Natural killer cell treated with Interleukin-12 subunit alpha and Interleukin-12 subunit beta and Interleukin-15 and Interleukin-18, amount 100 ng/mL, for 72 hours (primary cell): ENCODE measurements at regions not wholly inside any gene's neighbourhood (a gene's known extent, or its start where the extent isn't known, plus 50 kb on each side); places are given as distances from the start of the nearest gene placed in this dataset.

Experiments used
- ATAC-seq, 2 donors: fragments of 150-1000 bp; cut with Tn5 transposase in 1 of 2; sonication (Bioruptor Pico), chemical (Tn5 transposase) in 1 of 2; 2 replicates each; pipeline ENCODE4 v1.10.0; 2021
- DNase-seq: peaks from one replicate; pipeline ENCODE4 v3.0.0; 2022; ENCODE audit warnings: low spot score
- H3K27ac Mint-ChIP-seq, 2 donors: 1 replicate in 1 of 2; 2 replicates in 1 of 2; pipeline ENCODE4 v1.8.0; 2022; ENCODE audit warnings: mixed read lengths in 2 of 2, mild to moderate bottlenecking in 1 of 2, moderate library complexity in 1 of 2
- H3K27me3 Mint-ChIP-seq, 2 donors: 1 replicate in 1 of 2; 2 replicates in 1 of 2; pipeline ENCODE4 v1.8.0; 2022; ENCODE audit warnings: mixed read lengths in 2 of 2
- H3K36me3 Mint-ChIP-seq: one replicate; pipeline ENCODE4 v1.8.0; 2022; ENCODE audit warnings: mixed read lengths
- H3K4me1 Mint-ChIP-seq, 2 donors: 1 replicate in 1 of 2; 2 replicates in 1 of 2; pipeline ENCODE4 v1.8.0; 2022; ENCODE audit warnings: low read depth in 2 of 2, mixed read lengths in 2 of 2, mild to moderate bottlenecking in 1 of 2
- H3K4me3 Mint-ChIP-seq: one replicate; pipeline ENCODE4 v1.8.0; 2022; ENCODE audit warnings: mixed read lengths
- H3K9me3 Mint-ChIP-seq: 2 replicates; pipeline ENCODE4 v1.8.0; 2022; ENCODE audit warnings: mixed read lengths

DNA sequence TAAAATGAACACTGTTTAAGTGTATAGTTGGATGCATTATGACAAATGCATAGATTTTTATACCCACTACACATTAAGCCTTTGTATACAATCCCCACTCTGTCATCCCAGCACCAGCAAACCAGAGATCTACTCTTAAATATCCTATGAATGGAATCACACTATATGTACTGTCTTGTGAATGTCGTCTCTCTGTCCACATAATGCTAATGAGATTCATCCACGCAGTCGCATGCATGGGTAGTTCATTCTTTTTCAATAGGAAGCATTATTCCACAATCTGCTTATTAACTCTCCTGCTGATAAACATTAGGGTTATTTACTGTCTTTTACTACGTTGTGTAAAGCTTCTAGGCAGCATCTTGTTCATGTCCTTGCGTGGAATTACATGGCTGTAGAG lies 892.3 kb downstream of the LTN1 start:
- DNase-seq, result no peak
- Mint-ChIP-seq H3K4me3 (no peak overlapping the region), H3K27ac (no peak overlapping the region), H3K9me3 (no peaks in the 10 kb centered on the region), H3K36me3 (no peaks in the 10 kb centered on the region), H3K27me3 (no peaks in the 10 kb centered on the region), H3K4me1 (no peaks in the 10 kb centered on the region)
- no peak for ATAC-seq

DNA sequence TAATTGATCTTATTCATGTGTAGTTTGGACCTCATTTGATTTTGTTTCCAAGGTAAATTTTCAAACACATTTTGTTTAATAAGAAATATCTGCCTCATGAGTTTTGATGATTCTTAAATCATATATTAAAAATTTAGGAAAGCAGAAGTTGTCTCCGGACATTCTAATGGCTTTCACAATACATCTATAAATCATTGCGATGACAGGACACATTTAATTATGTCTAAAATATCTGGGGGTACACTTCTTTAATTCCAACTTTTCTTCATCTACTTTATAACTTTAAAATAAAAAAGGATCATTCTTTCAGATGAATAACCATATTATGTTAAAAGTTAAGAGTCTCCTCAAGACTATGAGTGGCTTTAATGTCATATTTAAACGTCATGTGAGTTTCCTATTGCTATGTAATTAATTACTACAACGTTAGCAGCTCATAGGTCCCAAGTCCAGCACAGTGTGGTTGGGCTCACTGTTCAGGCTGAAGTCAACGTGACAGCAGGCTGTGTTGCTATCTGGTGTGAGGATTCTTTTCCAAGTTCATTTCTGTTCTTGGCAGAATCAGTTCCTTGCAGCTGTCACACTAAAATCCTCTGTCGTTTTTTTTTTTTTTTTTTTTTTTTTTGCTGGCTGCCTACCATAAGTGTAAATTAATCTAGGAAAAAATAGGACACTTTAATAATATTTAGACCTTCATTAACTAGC lies 893.5 kb downstream of the LTN1 start:
- no peak overlapping the region for H3K27ac Mint-ChIP-seq
- DNase-seq (no peak), ATAC-seq (no peak)
- H3K27me3 Mint-ChIP-seq, result no peaks in the 10 kb centered on the region
- H3K36me3 Mint-ChIP-seq, result no peaks in the 10 kb centered on the region
- H3K9me3 Mint-ChIP-seq, result peaks cover 2% of the 10 kb centered on the region
- H3K4me3 Mint-ChIP-seq, result no peak overlapping the region
- H3K4me1 Mint-ChIP-seq, result no peaks in the 10 kb centered on the region

GRCh38 chr21:28091466-28091865 lies 901.2 kb downstream of the LTN1 start:
- Mint-ChIP-seq H3K36me3 (no peaks in the 10 kb centered on the region), H3K9me3 (peaks cover 9% of the 10 kb centered on the region), H3K27me3 (no peaks in the 10 kb centered on the region), H3K27ac (no peak overlapping the region), H3K4me3 (no peak overlapping the region), H3K4me1 (no peaks in the 10 kb centered on the region)
- no peak for DNase-seq
- no peak for ATAC-seq

- peaks cover 12% of the 10 kb centered on the region for H3K9me3 Mint-ChIP-seq
- H3K4me1 Mint-ChIP-seq, result no peaks in the 10 kb centered on the region
- H3K36me3 Mint-ChIP-seq, result no peaks in the 10 kb centered on the region
- H3K27ac Mint-ChIP-seq, result no peak overlapping the region
- no peak for ATAC-seq
- DNase-seq, result no peak
- H3K27me3 Mint-ChIP-seq, result no peaks in the 10 kb centered on the region
- no peak overlapping the region for H3K4me3 Mint-ChIP-seq
Measured at GRCh38 chr21:28090546-28090945, 902.1 kb downstream of the LTN1 start.

GRCh38 chr21:28089599-28090441 lies 902.9 kb downstream of the LTN1 start:
- H3K4me3 Mint-ChIP-seq, result no peak overlapping the region
- H3K36me3 Mint-ChIP-seq, result no peaks in the 10 kb centered on the region
- no peaks in the 10 kb centered on the region for H3K4me1 Mint-ChIP-seq
- DNase-seq, result no peak
- H3K9me3 Mint-ChIP-seq, result peaks cover 18% of the 10 kb centered on the region
- H3K27ac Mint-ChIP-seq, result no peak overlapping the region
- no peak for ATAC-seq
- H3K27me3 Mint-ChIP-seq, result no peaks in the 10 kb centered on the region

GRCh38 chr21:28086861-28087581 lies 905.7 kb downstream of the LTN1 start:
- no peaks in the 10 kb centered on the region for H3K36me3 Mint-ChIP-seq
- no peak for DNase-seq
- no peak overlapping the region for H3K27ac Mint-ChIP-seq
- H3K4me1 Mint-ChIP-seq, result no peaks in the 10 kb centered on the region
- no peaks in the 10 kb centered on the region for H3K27me3 Mint-ChIP-seq
- H3K4me3 Mint-ChIP-seq, result no peak overlapping the region
- peaks cover 21% of the 10 kb centered on the region for H3K9me3 Mint-ChIP-seq
- ATAC-seq, result no peak

- Mint-ChIP-seq H3K36me3 (no peaks in the 10 kb centered on the region), H3K9me3 (peaks cover 21% of the 10 kb centered on the region), H3K4me1 (no peaks in the 10 kb centered on the region), H3K27ac (no peak overlapping the region), H3K4me3 (no peak overlapping the region), H3K27me3 (no peaks in the 10 kb centered on the region)
- DNase-seq (no peak), ATAC-seq (no peak)
Measured at GRCh38 chr21:28084951-28085350, 907.7 kb downstream of the LTN1 start.

DNA sequence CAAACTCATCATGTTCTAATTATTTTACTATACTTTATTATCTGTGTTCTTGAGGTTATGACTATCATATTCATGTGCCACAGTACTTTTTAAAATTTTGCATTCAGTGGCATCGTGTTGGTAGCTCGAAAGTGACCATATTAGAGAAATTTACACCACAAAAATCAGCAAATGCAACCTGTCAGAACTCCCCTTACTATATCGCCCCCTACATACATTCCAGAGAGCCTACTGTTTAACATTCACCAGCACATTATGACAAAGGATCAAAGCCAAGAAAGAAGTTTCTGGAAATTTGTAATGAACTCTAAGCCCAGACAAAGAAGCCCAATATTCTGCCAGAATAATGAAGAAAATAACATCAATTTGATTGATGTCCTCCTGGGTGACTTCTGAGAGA lies 909.3 kb downstream of the LTN1 start:
- no peak for DNase-seq
- no peaks in the 10 kb centered on the region for H3K4me1 Mint-ChIP-seq
- no peak overlapping the region for H3K4me3 Mint-ChIP-seq
- H3K27me3 Mint-ChIP-seq, result no peaks in the 10 kb centered on the region
- H3K27ac Mint-ChIP-seq, result no peak overlapping the region
- ATAC-seq, result no peak
- H3K9me3 Mint-ChIP-seq, result peaks cover 15% of the 10 kb centered on the region
- no peaks in the 10 kb centered on the region for H3K36me3 Mint-ChIP-seq

DNA sequence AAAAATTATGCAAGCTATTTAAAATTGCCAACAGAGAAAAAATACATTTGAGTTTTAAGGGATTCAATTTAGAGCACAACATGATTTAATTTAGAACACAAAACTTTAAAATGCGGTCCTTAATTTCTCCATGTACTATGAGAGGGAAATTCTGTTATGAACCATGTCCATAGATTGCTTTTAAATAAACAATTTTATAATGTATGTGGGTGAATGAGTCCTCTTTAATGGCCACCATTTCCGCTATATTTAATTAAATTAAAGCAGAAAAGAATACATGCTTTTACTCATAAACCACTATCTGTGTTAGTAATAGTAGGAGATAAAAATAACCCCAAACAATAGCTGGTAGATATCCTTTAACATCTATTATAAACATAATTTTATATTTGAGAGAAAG lies 914.6 kb downstream of the LTN1 start:
- no peak overlapping the region for H3K27ac Mint-ChIP-seq
- peaks cover under 1% of the 10 kb centered on the region for H3K36me3 Mint-ChIP-seq
- no peaks in the 10 kb centered on the region for H3K27me3 Mint-ChIP-seq
- ATAC-seq (no peak), DNase-seq (no peak)
- H3K4me3 Mint-ChIP-seq, result no peak overlapping the region
- H3K9me3 Mint-ChIP-seq, result peaks cover 5% of the 10 kb centered on the region
- no peaks in the 10 kb centered on the region for H3K4me1 Mint-ChIP-seq

DNA sequence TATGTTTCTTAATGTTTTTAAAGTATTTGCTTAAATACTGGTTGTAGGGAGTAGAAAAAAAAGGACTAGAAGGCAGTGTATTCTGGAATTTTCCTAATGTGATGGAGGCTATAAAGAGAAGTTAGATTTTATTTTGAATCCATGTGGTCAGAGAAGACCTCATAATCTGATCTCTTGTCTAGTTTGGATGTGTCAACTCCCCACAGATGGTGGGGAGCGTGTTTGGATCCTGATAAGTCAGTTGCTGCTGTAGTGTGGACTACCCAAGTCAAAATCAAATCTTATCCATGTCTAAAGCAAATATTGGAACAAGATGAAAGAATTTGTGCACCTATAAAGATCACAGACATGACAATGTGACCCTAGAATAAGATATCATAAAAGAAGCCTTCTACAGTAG lies 918.0 kb downstream of the LTN1 start:
- no peak for ATAC-seq
- H3K4me1 Mint-ChIP-seq, result no peaks in the 10 kb centered on the region

DNA sequence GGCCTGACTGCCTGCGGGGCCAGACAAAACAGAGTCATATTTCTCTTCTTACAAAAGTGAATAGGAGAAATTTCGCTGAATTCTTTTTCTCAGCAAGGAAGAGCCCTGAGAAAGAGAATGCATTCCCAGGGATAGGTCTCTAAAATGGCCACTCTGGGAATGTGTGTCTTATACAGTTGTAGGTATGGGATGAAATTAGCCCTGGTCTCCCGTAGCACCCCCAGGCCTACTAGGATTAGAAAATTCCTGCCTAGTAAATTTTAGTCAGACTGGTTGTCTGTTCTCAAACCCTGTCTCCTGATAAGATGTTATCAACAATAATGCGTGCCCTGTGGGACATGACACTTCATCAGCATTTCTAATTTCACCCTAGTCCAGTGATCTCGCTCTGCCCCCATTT lies 920.1 kb downstream of the LTN1 start:
- Mint-ChIP-seq H3K9me3 (peaks cover 4% of the 10 kb centered on the region), H3K36me3 (peaks cover 6% of the 10 kb centered on the region), H3K4me1 (no peaks in the 10 kb centered on the region), H3K27me3 (no peaks in the 10 kb centered on the region), H3K27ac (no peak overlapping the region), H3K4me3 (no peak overlapping the region)
- no peak for DNase-seq
- no peak for ATAC-seq

More for the DNA sequence above, 918.0 kb downstream of the LTN1 start:
- Mint-ChIP-seq H3K9me3 (peaks cover 4% of the 10 kb centered on the region), H3K27ac (no peak overlapping the region), H3K27me3 (no peaks in the 10 kb centered on the region), H3K4me3 (no peak overlapping the region), H3K36me3 (peaks cover 6% of the 10 kb centered on the region)
- DNase-seq, result no peak

GRCh38 chr21:28069450-28069923 lies 923.2 kb downstream of the LTN1 start:
- DNase-seq (no peak), ATAC-seq (no peak)
- Mint-ChIP-seq H3K4me3 (no peak overlapping the region), H3K4me1 (no peaks in the 10 kb centered on the region), H3K27ac (no peak overlapping the region), H3K27me3 (no peaks in the 10 kb centered on the region), H3K9me3 (peaks cover 4% of the 10 kb centered on the region), H3K36me3 (peaks cover 6% of the 10 kb centered on the region)

DNA sequence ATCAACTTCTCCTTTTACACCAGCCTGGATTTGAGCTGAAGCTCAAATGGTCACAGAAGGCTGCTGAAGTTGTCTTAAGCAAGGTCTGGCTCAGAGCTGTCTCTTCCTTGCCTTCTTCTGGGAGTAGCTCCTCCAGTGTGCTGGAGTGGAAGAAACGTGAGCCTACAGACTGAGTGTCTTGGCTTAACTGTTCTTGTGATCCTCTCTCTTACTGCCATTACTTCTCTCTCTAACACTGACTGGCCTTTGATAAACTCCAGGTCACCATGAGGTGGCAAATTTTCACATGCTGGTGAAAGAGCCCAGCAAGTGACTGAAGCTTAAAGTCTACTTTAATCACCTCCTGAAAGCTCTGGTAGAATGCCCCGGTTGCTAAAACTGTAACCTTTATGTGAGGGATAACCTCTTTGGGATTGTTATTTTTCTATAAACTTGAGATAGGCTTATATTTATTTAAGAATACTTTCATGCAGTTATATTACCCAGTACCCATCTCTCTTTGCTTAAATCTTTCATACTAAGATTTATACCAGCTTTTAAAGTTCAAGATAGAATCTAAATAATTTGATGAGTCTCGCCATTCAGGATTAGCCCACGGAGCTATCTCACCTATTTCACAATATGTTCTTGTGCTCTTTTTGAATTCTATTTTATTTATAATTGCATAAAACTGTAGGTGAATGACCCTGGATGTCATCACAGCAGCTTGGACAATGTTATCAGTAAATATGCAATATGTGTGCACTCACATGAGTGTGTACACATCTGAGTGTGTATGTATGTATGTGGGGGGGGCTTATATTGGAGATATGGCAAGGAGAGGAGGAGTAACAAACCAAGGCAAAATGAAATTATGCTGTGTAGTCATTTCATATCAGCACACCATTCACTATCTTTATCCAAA lies 924.0 kb downstream of the LTN1 start:
- DNase-seq, result no peak
- Mint-ChIP-seq H3K4me1 (no peaks in the 10 kb centered on the region), H3K36me3 (peaks cover 6% of the 10 kb centered on the region), H3K27me3 (no peaks in the 10 kb centered on the region), H3K9me3 (peaks cover 4% of the 10 kb centered on the region), H3K27ac (no peak overlapping the region), H3K4me3 (no peak overlapping the region)
- ATAC-seq, result no peak
